ENCODE measurements at regions not wholly inside any gene's neighbourhood (a gene's known extent, or its start where the extent isn't known, plus 50 kb on each side); places are given as distances from the start of the nearest gene placed in this dataset.

- POLR2A ChIA-PET = no interaction called here
Measured at GRCh38 chr6:41426888-41427641, 91.7 kb downstream of the NCR2 start.

GRCh38 chr6:41427642-41428335 is 92.4 kb downstream of the NCR2 start:
- WGBS (ENCODE audit: low lambda C conversion rate) = 10% methylated on average over 20 of the region's 71 CpGs
- Histone ChIP-seq H3K27me3 (ENCODE audit: insufficient read depth) (peaks cover 27% of the 10 kb centered on the region), H3K4me3 (ENCODE audit: low read depth in 2 of 2, low read length in 1 of 2) (peak overlapping the region; percentile 41 to 51), H3K36me3 (replicated peaks in 1 of 2; ENCODE audit: control insufficient read depth in 1 of 2, insufficient read depth in 2 of 2, low read length in 1 of 2) (no peaks in the 10 kb centered on the region), H3K4me2 (peak overlapping the region; percentile 75; the same call in 1 of the 2 replicates), H3K9me3 (no peaks in the 10 kb centered on the region), H3F3A (replicated peaks; ENCODE audit: insufficient read depth) (peaks cover 4% of the 10 kb centered on the region), H2AFZ (ENCODE audit: low read depth) (0 out of 2 replicates have a peak overlapping the region, but pooled peaks have one; percentile 25), H3K9me2 (no peaks in the 10 kb centered on the region), H3K9ac (no peak overlapping the region), H3K27ac (ENCODE audit: low read depth in 2 of 2, low read length in 1 of 2) (no peak overlapping the region), H3K79me2 (ENCODE audit: insufficient read depth) (no peaks in the 10 kb centered on the region), H4K20me1 (ENCODE audit: insufficient read depth) (no peaks in the 10 kb centered on the region), H3K4me1 (ENCODE audit: control insufficient read depth in 1 of 2, insufficient read depth in 2 of 2, low read depth in 1 of 2, low read length in 1 of 2) (peaks cover 4 to 17% of the 10 kb centered on the region in 2 experiments; a peak in 1 of 4 replicates)
- ChIA-PET POLR2A (no interaction called here), CTCF (interaction anchor here (0.9 to 4.6 kb wide), 11 partner anchors 15 to 256 kb away, joined by 3 to 51 read pairs (median 4); no protein-coding TSS in a partner anchor)
- TF ChIP-seq FOXM1 (IDR thresholded peaks at IDR 0.05; ENCODE audit: low read depth) (no peak), CHD2 (IDR thresholded peaks at IDR 0.05; ENCODE audit: low read length, partially characterized antibody) (no peak), SMC3 (IDR thresholded peaks at IDR 0.05; ENCODE audit: low read depth, low read length) (no peak), ELF1 (IDR thresholded peaks at IDR 0.05) (no peak)
- TF ChIP-seq, protein P1, sequence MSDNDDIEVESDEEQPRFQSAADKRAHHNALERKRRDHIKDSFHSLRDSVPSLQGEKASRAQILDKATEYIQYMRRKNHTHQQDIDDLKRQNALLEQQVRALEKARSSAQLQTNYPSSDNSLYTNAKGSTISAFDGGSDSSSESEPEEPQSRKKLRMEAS (IDR thresholded peaks at IDR 0.05; ENCODE audit: low read depth) = no peak
- DNase-seq = peak; percentile 71

More at GRCh38 chr6:41426888-41427641, 91.7 kb downstream of the NCR2 start:
- CTCF ChIA-PET = interaction anchor here (0.9 to 5.7 kb wide), 14 partner anchors 16 to 359 kb away, joined by 3 to 52 read pairs (median 12); no protein-coding TSS in a partner anchor
- Histone ChIP-seq H3K27ac (ENCODE audit: low read depth in 2 of 2, low read length in 1 of 2) (no peak overlapping the region), H4K20me1 (ENCODE audit: insufficient read depth) (no peaks in the 10 kb centered on the region), H3K36me3 (replicated peaks in 1 of 2; ENCODE audit: control insufficient read depth in 1 of 2, insufficient read depth in 2 of 2, low read length in 1 of 2) (no peaks in the 10 kb centered on the region), H3K4me3 (ENCODE audit: low read depth in 2 of 2, low read length in 1 of 2) (no peak overlapping the region; a peak in 1 of 4 replicates), H3K4me2 (peak overlapping the region; percentile 75; the same call in 1 of the 2 replicates), H3K9ac (no peak overlapping the region), H3K9me3 (no peaks in the 10 kb centered on the region), H3K9me2 (no peaks in the 10 kb centered on the region), H3K79me2 (ENCODE audit: insufficient read depth) (no peaks in the 10 kb centered on the region), H3K27me3 (ENCODE audit: insufficient read depth) (peaks cover 28% of the 10 kb centered on the region), H2AFZ (ENCODE audit: low read depth) (no peak overlapping the region), H3K4me1 (ENCODE audit: control insufficient read depth in 1 of 2, insufficient read depth in 2 of 2, low read depth in 1 of 2, low read length in 1 of 2) (peaks cover 4 to 17% of the 10 kb centered on the region in 2 experiments; a peak in 1 of 4 replicates), H3F3A (replicated peaks; ENCODE audit: insufficient read depth) (peaks cover 4% of the 10 kb centered on the region)
- 16% methylated on average over 25 of the region's 30 CpGs for WGBS (ENCODE audit: low lambda C conversion rate)
- TF ChIP-seq EZH2phosphoT487 (IDR thresholded peaks at IDR 0.05; ENCODE audit: borderline replicate concordance, low read depth) = 0 out of 2 replicates have a peak, but pooled peaks have one; percentile 12
- TF ChIP-seq TAF1 (IDR thresholded peaks at IDR 0.05; ENCODE audit: borderline replicate concordance, low read depth, low read length) = no peak
- no peak for TF ChIP-seq CHD2 (IDR thresholded peaks at IDR 0.05; ENCODE audit: low read length, partially characterized antibody)
- TF ChIP-seq, protein P2, sequence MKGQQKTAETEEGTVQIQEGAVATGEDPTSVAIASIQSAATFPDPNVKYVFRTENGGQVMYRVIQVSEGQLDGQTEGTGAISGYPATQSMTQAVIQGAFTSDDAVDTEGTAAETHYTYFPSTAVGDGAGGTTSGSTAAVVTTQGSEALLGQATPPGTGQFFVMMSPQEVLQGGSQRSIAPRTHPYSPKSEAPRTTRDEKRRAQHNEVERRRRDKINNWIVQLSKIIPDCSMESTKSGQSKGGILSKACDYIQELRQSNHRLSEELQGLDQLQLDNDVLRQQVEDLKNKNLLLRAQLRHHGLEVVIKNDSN (IDR thresholded peaks at IDR 0.05; ENCODE audit: borderline replicate concordance, low read depth) = no peak
- TF ChIP-seq, protein P3, sequence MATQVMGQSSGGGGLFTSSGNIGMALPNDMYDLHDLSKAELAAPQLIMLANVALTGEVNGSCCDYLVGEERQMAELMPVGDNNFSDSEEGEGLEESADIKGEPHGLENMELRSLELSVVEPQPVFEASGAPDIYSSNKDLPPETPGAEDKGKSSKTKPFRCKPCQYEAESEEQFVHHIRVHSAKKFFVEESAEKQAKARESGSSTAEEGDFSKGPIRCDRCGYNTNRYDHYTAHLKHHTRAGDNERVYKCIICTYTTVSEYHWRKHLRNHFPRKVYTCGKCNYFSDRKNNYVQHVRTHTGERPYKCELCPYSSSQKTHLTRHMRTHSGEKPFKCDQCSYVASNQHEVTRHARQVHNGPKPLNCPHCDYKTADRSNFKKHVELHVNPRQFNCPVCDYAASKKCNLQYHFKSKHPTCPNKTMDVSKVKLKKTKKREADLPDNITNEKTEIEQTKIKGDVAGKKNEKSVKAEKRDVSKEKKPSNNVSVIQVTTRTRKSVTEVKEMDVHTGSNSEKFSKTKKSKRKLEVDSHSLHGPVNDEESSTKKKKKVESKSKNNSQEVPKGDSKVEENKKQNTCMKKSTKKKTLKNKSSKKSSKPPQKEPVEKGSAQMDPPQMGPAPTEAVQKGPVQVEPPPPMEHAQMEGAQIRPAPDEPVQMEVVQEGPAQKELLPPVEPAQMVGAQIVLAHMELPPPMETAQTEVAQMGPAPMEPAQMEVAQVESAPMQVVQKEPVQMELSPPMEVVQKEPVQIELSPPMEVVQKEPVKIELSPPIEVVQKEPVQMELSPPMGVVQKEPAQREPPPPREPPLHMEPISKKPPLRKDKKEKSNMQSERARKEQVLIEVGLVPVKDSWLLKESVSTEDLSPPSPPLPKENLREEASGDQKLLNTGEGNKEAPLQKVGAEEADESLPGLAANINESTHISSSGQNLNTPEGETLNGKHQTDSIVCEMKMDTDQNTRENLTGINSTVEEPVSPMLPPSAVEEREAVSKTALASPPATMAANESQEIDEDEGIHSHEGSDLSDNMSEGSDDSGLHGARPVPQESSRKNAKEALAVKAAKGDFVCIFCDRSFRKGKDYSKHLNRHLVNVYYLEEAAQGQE (IDR thresholded peaks at IDR 0.05; ENCODE audit: low read depth, low read length) = no peak
- no peak for DNase-seq

Measured in SK-N-SH (cell line).